ENCODE measurements at regions not wholly inside any gene's neighbourhood (a gene's known extent, or its start where the extent isn't known, plus 50 kb on each side); places are given as distances from the start of the nearest gene placed in this dataset.

DNA sequence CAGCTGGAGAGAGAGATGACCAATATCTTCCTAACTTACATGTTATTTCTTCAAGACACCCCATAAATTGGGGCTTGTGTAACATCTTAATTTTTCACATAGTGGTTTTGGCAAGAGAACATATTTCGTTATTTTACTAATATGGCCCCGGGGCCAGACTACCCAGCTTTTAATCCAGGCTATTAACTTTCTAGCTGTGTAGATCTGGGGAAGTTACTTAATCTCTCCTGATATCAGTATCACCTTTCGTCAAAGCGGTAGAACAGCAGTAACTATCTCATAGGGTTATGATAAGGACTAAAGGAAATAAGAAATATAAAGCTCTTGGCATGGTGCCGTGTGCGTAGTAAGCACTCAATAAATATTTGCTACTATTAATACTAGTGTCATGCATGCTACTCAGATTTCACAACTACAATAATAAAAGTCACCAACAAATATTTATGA lies 71.6 kb upstream of the LYZL1 start:
- FAIRE-seq, result no peak
- Mint-ChIP-seq H3K27ac (ENCODE audit: unreplicated experiment) (no peak overlapping the region), H3K36me3 (ENCODE audit: low read depth, unreplicated experiment) (no peaks in the 10 kb centered on the region)

DNA sequence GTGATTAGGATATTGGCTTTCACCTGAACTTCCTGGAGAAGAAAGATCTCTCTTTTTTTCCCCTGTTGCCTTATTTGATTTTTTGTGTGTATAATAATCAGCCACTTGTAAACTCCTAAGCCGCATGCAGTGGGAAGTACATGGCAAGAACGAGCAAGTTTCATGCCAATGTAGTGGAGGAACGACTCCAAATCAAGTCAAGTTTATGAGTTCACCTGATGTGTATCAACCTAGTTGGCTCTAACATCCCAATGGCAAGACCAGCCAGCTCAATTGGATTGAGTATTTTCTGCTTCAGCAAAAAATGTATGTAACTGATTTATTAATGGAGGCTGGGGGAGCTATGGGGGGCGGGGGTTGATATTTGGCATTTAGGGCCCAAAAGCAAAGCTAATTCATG lies 65.5 kb upstream of the LYZL1 start:
- peaks cover 3% of the 10 kb centered on the region for H3K9me3 Mint-ChIP-seq (ENCODE audit: unreplicated experiment)
- H3K27ac Mint-ChIP-seq (ENCODE audit: unreplicated experiment), result no peak overlapping the region
- no peak for TF ChIP-seq EZH2 (IDR thresholded peaks at IDR 0.05; ENCODE audit: insufficient read depth, low read length)
- TF ChIP-seq, protein P1, sequence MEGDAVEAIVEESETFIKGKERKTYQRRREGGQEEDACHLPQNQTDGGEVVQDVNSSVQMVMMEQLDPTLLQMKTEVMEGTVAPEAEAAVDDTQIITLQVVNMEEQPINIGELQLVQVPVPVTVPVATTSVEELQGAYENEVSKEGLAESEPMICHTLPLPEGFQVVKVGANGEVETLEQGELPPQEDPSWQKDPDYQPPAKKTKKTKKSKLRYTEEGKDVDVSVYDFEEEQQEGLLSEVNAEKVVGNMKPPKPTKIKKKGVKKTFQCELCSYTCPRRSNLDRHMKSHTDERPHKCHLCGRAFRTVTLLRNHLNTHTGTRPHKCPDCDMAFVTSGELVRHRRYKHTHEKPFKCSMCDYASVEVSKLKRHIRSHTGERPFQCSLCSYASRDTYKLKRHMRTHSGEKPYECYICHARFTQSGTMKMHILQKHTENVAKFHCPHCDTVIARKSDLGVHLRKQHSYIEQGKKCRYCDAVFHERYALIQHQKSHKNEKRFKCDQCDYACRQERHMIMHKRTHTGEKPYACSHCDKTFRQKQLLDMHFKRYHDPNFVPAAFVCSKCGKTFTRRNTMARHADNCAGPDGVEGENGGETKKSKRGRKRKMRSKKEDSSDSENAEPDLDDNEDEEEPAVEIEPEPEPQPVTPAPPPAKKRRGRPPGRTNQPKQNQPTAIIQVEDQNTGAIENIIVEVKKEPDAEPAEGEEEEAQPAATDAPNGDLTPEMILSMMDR (IDR thresholded peaks at IDR 0.05; ENCODE audit: insufficient read depth, low read depth, low read length), result no peak
- H2AFZ ChIP-seq (ENCODE audit: low read depth, low read length), result no peak overlapping the region
- H3K36me3 ChIP-seq (ENCODE audit: insufficient read depth, low read length), result no peaks in the 10 kb centered on the region
- no peaks in the 10 kb centered on the region for H4K20me1 ChIP-seq (ENCODE audit: insufficient read depth, low read length)
- H3K4me1 ChIP-seq (ENCODE audit: insufficient read depth, low read length), result no peaks in the 10 kb centered on the region
- no peak overlapping the region for H3K4me3 ChIP-seq (ENCODE audit: insufficient read depth, low read depth, low read length)
- H3K27me3 Mint-ChIP-seq (ENCODE audit: low read depth, unreplicated experiment), result no peaks in the 10 kb centered on the region
- no peak overlapping the region for H3K9ac ChIP-seq (ENCODE audit: low read length)
- no peaks in the 10 kb centered on the region for H3K9me3 ChIP-seq (ENCODE audit: insufficient read depth, low read depth, low read length)
- H3K27me3 ChIP-seq (ENCODE audit: insufficient read depth, low read length), result peaks cover 9% of the 10 kb centered on the region
- no peak for FAIRE-seq
- no peak overlapping the region for H3K4me3 Mint-ChIP-seq (ENCODE audit: unreplicated experiment)
- H3K27ac ChIP-seq (ENCODE audit: low read depth, low read length), result no peak overlapping the region
- H3K4me2 ChIP-seq (ENCODE audit: low read length), result no peak overlapping the region
- H3K79me2 ChIP-seq (ENCODE audit: insufficient read depth, low read length), result no peaks in the 10 kb centered on the region
- no peaks in the 10 kb centered on the region for H3K36me3 Mint-ChIP-seq (ENCODE audit: low read depth, unreplicated experiment)
- no peaks in the 10 kb centered on the region for H3K4me1 Mint-ChIP-seq (ENCODE audit: low read depth, unreplicated experiment)
- no peak for DNase-seq (ENCODE audit: low read depth)

More for the DNA sequence above, 71.6 kb upstream of the LYZL1 start:
- Mint-ChIP-seq H3K9me3 (ENCODE audit: unreplicated experiment) (peaks cover 6% of the 10 kb centered on the region), H3K27me3 (ENCODE audit: low read depth, unreplicated experiment) (no peaks in the 10 kb centered on the region), H3K4me3 (ENCODE audit: unreplicated experiment) (no peak overlapping the region), H3K4me1 (ENCODE audit: low read depth, unreplicated experiment) (no peaks in the 10 kb centered on the region)
- Histone ChIP-seq H3K9ac (ENCODE audit: low read length) (no peak overlapping the region), H3K79me2 (ENCODE audit: insufficient read depth, low read length) (no peaks in the 10 kb centered on the region), H3K27ac (ENCODE audit: low read depth, low read length) (no peak overlapping the region), H2AFZ (ENCODE audit: low read depth, low read length) (no peak overlapping the region), H4K20me1 (ENCODE audit: insufficient read depth, low read length) (no peaks in the 10 kb centered on the region), H3K4me2 (ENCODE audit: low read length) (no peak overlapping the region), H3K9me3 (ENCODE audit: insufficient read depth, low read depth, low read length) (no peaks in the 10 kb centered on the region), H3K36me3 (ENCODE audit: insufficient read depth, low read length) (no peaks in the 10 kb centered on the region), H3K4me3 (ENCODE audit: insufficient read depth, low read depth, low read length) (no peak overlapping the region), H3K4me1 (ENCODE audit: insufficient read depth, low read length) (no peaks in the 10 kb centered on the region), H3K27me3 (ENCODE audit: insufficient read depth, low read length) (no peaks in the 10 kb centered on the region)
- no peak for DNase-seq (ENCODE audit: low read depth)
- no peak for TF ChIP-seq EZH2 (IDR thresholded peaks at IDR 0.05; ENCODE audit: insufficient read depth, low read length)
- TF ChIP-seq, protein P1 (IDR thresholded peaks at IDR 0.05; ENCODE audit: insufficient read depth, low read depth, low read length), result no peak

DNA sequence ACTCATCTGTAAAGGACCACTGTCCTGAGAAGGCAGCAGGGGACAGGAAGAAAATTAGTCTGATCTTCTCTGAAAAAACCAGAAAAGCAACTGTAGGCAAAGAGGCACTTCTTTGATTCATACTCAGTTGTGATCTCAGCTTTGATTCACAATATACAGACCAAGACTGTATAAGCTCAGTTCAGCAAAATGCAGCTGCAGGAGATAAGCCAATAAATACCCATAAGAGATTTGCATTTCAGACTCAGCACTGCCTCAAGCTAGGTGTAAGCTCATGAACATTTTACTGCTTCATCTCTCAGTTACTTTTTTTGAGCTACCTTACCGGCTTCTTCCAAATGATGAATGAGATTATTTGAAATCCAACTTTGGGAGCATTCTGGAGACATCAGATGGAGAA lies 64.2 kb upstream of the LYZL1 start:
- H4K20me1 ChIP-seq (ENCODE audit: insufficient read depth, low read length), result no peaks in the 10 kb centered on the region
- no peak overlapping the region for H3K4me3 ChIP-seq (ENCODE audit: insufficient read depth, low read depth, low read length)
- peaks cover 3% of the 10 kb centered on the region for H3K9me3 Mint-ChIP-seq (ENCODE audit: unreplicated experiment)
- H3K79me2 ChIP-seq (ENCODE audit: insufficient read depth, low read length), result no peaks in the 10 kb centered on the region
- no peaks in the 10 kb centered on the region for H3K36me3 Mint-ChIP-seq (ENCODE audit: low read depth, unreplicated experiment)
- no peak overlapping the region for H3K4me2 ChIP-seq (ENCODE audit: low read length)
- H3K27me3 Mint-ChIP-seq (ENCODE audit: low read depth, unreplicated experiment), result no peaks in the 10 kb centered on the region
- no peaks in the 10 kb centered on the region for H3K4me1 ChIP-seq (ENCODE audit: insufficient read depth, low read length)
- H3K27ac ChIP-seq (ENCODE audit: low read depth, low read length), result no peak overlapping the region
- no peaks in the 10 kb centered on the region for H3K9me3 ChIP-seq (ENCODE audit: insufficient read depth, low read depth, low read length)
- no peak overlapping the region for H3K4me3 Mint-ChIP-seq (ENCODE audit: unreplicated experiment)
- DNase-seq (ENCODE audit: low read depth) (no peak), FAIRE-seq (no peak)
- H3K27ac Mint-ChIP-seq (ENCODE audit: unreplicated experiment), result no peak overlapping the region
- H3K4me1 Mint-ChIP-seq (ENCODE audit: low read depth, unreplicated experiment), result no peaks in the 10 kb centered on the region
- TF ChIP-seq, protein P1 (IDR thresholded peaks at IDR 0.05; ENCODE audit: insufficient read depth, low read depth, low read length), result no peak
- H3K27me3 ChIP-seq (ENCODE audit: insufficient read depth, low read length), result peaks cover 12% of the 10 kb centered on the region
- H3K36me3 ChIP-seq (ENCODE audit: insufficient read depth, low read length), result no peaks in the 10 kb centered on the region
- no peak overlapping the region for H3K9ac ChIP-seq (ENCODE audit: low read length)
- no peak overlapping the region for H2AFZ ChIP-seq (ENCODE audit: low read depth, low read length)
